Brain microvascular endothelial cell (primary cell): ENCODE measurements at regions not wholly inside any gene's neighbourhood (a gene's known extent, or its start where the extent isn't known, plus 50 kb on each side); places are given as distances from the start of the nearest gene placed in this dataset.

Experiments used
- DNase-seq: peaks from one replicate; pipeline ENCODE4 v3.0.0-alpha.2; 2020
- H3K27ac ChIP-seq: fragments of 250-450 bp; sonication (Bioruptor Pico); 2 replicates; pipeline ENCODE4 v1.5.1; 2020; ENCODE audit warnings: mild to moderate bottlenecking, moderate library complexity
- H3K27me3 ChIP-seq: fragments of 250-450 bp; sonication (Bioruptor Pico); replicated peaks from 2 replicates; pipeline ENCODE4 v1.5.1; 2020; ENCODE audit warnings: mild to moderate bottlenecking
- H3K36me3 ChIP-seq: fragments of 250-450 bp; sonication (Bioruptor Pico); replicated peaks from 2 replicates; pipeline ENCODE4 v1.5.1; 2020; ENCODE audit warnings: mild to moderate bottlenecking
- H3K4me3 ChIP-seq: 2 replicates; pipeline ENCODE4 v1.5.1; 2011; ENCODE audit warnings: low read depth, mild to moderate bottlenecking, control low read depth, low read length, moderate library complexity
- CTCF ChIP-seq: IDR thresholded peaks from 2 replicates; pipeline ENCODE4 v1.5.1; 2011; ENCODE audit warnings: low read depth, mild to moderate bottlenecking, moderate library complexity, low read length, control low read depth, inconsistent platforms; ENCODE audit errors: missing control alignments
- in situ Hi-C: cut with HindIII; loops from 2 replicates; pipeline ENCODE4 v1.10.0; 2017; ENCODE audit warnings: low sequenced_read_pairs, low pct_ligation_motif_present

GRCh38 chr2:238784671-238785527 lies 63.0 kb upstream of the TWIST2 start:
- Histone ChIP-seq H3K27ac (no peak overlapping the region), H3K36me3 (no peaks in the 10 kb centered on the region), H3K27me3 (peaks cover 8% of the 10 kb centered on the region), H3K4me3 (no peak overlapping the region)
- in situ Hi-C loops = no loop called here
- TF ChIP-seq CTCF = peak; percentile 89
- DNase-seq = peak; percentile 44

- Histone ChIP-seq H3K27ac (no peak overlapping the region), H3K36me3 (no peaks in the 10 kb centered on the region), H3K27me3 (peaks cover 12% of the 10 kb centered on the region), H3K4me3 (no peak overlapping the region)
- in situ Hi-C loops = no loop called here
- no peak for TF ChIP-seq CTCF
- DNase-seq = no peak
Measured at GRCh38 chr2:238785528-238785860, 62.4 kb upstream of the TWIST2 start.

- Histone ChIP-seq H3K27ac (no peak overlapping the region), H3K4me3 (no peak overlapping the region), H3K27me3 (peaks cover 16% of the 10 kb centered on the region), H3K36me3 (no peaks in the 10 kb centered on the region)
- TF ChIP-seq CTCF = no peak
- no peak for DNase-seq
- in situ Hi-C loops = no loop called here
Measured at GRCh38 chr2:238786379-238786778, 61.5 kb upstream of the TWIST2 start.

- Histone ChIP-seq H3K4me3 (no peak overlapping the region), H3K27ac (no peak overlapping the region), H3K36me3 (no peaks in the 10 kb centered on the region), H3K27me3 (peaks cover 17% of the 10 kb centered on the region)
- TF ChIP-seq CTCF = no peak
- in situ Hi-C loops = no loop called here
- DNase-seq = no peak
Measured at GRCh38 chr2:238786792-238787490, 60.9 kb upstream of the TWIST2 start.

GRCh38 chr2:238787501-238787900 lies 60.4 kb upstream of the TWIST2 start:
- no peaks in the 10 kb centered on the region for H3K36me3 ChIP-seq
- in situ Hi-C loops = no loop called here
- no peak overlapping the region for H3K4me3 ChIP-seq
- no peak overlapping the region for H3K27ac ChIP-seq
- H3K27me3 ChIP-seq = peaks cover 17% of the 10 kb centered on the region
- no peak for TF ChIP-seq CTCF
- DNase-seq = no peak
